Ovary (tissue), 7 donors: ENCODE measurements at regions not wholly inside any gene's neighbourhood (a gene's known extent, or its start where the extent isn't known, plus 50 kb on each side); places are given as distances from the start of the nearest gene placed in this dataset.

Experiments
- DNase-seq, 5 donors: peaks; one replicate each; pipeline ENCODE4 v3.0.0-alpha.2; 2019 to 2020
- H3K27ac ChIP-seq, 2 donors: fragments of 200-600 bp; one replicate each; pipeline versions ENCODE4 v1.5.1 to v1.8.0; 2019 to 2022
- H3K27me3 ChIP-seq: fragments of 200-600 bp; one replicate; pipeline ENCODE4 v1.8.0; 2022
- H3K36me3 ChIP-seq: fragments of 200-600 bp; sonication (generic); one replicate; pipeline ENCODE4 v1.5.1; 2019
- H3K4me1 ChIP-seq: one replicate; pipeline ENCODE4 v1.8.1; 2013; ENCODE audit warnings: mild to moderate bottlenecking, moderate library complexity; ENCODE audit not compliant: insufficient read depth
- H3K4me3 ChIP-seq: fragments of 200-600 bp; sonication (generic); one replicate; pipeline ENCODE4 v1.5.1; 2017
- H3K9me3 ChIP-seq, 2 donors: fragments of 200-600 bp in 1 of 2; sonication (generic) in 1 of 2; one replicate each; pipeline versions ENCODE4 v1.5.1 to v1.8.1; 2013 to 2019; ENCODE audit warnings: mild to moderate bottlenecking in 1 of 2, moderate library complexity in 1 of 2
- CTCF ChIP-seq, 3 donors: fragments of 450-650 bp in 2 of 3; fragments of 200-600 bp in 1 of 3; IDR thresholded peaks; one replicate each; pipeline versions ENCODE4 v1.5.1 to v1.8.0; 2016 to 2022; ENCODE audit warnings: antibody characterized with exemption in 3 of 3, mild to moderate bottlenecking in 1 of 3
- EP300 ChIP-seq: sonication (generic); formaldehyde crosslinking; IDR thresholded peaks from one replicate; pipeline ENCODE4 v1.6.1; 2017; ENCODE audit warnings: antibody characterized with exemption
- POLR2A ChIP-seq: fragments of 450-650 bp; IDR thresholded peaks from one replicate; pipeline ENCODE4 v1.6.1; 2017; ENCODE audit warnings: antibody characterized with exemption, mild to moderate bottlenecking, moderate library complexity
- WGBS, 3 donors: extraction: QIAGEN DNeasy Blood & Tissue Kit in 1 of 3; methylation state at CpG; one replicate each; pipeline versions ENCODE4 v1.1.5 to v1.1.7; 2013 to 2017; 5-methylcytosine and 5-hydroxymethylcytosine counted together
- intact Hi-C, 4 donors: fragments of 100-400 bp; cut with DNase I; formaldehyde crosslinking; loops; one replicate each; pipeline versions ENCODE4 v1.11.0 to v1.15.1; 2022 to 2023
- donor health status: DM: no; HTN: no; CAD: no; lungs with moderate emphysema.
- donor health status: DM: no; HTN: no; CAD: no.
- donor health status: Bipolar disorder and iron deficiency.
- donor health status: DM: no; HTN: no; CAD: no.
- donor health status: DM: yes; HTN: yes; CAD: no.

- Histone ChIP-seq H3K4me1 (no peaks in the 10 kb centered on the region), H3K27me3 (no peaks in the 10 kb centered on the region), H3K36me3 (no peaks in the 10 kb centered on the region), H3K27ac (no peak overlapping the region), H3K9me3 (no peaks in the 10 kb centered on the region), H3K4me3 (no peak overlapping the region)
- TF ChIP-seq CTCF (IDR thresholded peaks at IDR 0.05) (no peak), EP300 (no peak), POLR2A (no peak)
- WGBS, 3 donors = 60 to 62% (median 61%) methylated on average over 18 of the region's 18 CpGs
- DNase-seq = no peak
- intact Hi-C loops = no loop called here
These were observed 135.4 kb downstream of the HMX1 start for GRCh38 chr4:8736090-8736825.

DNA sequence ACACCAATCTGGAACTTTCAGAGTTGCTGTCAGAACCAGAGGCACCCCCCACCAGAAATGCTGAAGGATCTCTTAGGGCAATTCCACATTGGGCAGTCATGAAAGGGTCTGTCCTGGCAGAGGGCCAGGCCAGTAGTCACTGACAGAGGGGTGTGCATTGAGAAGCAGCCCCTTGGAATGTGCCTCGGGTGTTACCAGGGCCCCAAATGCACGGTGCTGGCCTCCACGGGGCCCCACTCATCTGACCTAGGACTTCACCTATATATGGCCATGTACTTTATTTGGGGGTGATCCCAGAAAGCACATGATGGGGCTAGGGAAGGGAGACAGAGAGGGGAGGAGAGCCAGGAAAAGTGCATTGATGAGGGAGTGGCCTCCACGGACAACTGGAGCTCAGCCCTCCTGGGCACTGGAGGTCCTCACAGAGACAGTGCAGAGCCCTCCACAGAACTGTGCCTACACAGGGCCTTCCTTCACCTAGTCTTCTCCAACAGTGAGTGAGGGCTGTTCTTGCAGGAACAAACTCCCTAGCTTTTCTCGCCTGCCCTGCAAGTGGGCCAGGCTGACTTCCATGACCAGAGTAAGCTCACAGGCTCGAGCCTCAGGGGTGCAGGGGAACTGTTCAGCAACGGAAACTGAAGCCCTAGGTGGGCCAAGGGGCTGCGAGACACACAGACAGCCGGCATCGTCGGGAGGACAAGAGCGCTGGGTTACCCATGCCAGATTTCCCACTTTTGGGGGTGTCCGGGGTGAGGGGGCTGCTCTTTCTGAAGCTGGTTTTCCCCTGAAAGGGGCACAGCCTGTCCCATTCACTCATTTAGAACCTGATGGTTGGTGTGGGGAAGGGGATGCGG is 136.2 kb downstream of the HMX1 start:
- WGBS, 3 donors = 74 to 79% (median 76%) methylated on average over 14 of the region's 14 CpGs
- intact Hi-C loops = no loop called here
- no peak for DNase-seq
- no peaks in the 10 kb centered on the region for H3K27me3 ChIP-seq
- no peaks in the 10 kb centered on the region for H3K4me1 ChIP-seq
- TF ChIP-seq CTCF (IDR thresholded peaks at IDR 0.05) (no peak), POLR2A (no peak), EP300 (no peak)
- no peaks in the 10 kb centered on the region for H3K36me3 ChIP-seq
- no peak overlapping the region for H3K4me3 ChIP-seq
- H3K27ac ChIP-seq = no peak overlapping the region
- no peaks in the 10 kb centered on the region for H3K9me3 ChIP-seq

DNA sequence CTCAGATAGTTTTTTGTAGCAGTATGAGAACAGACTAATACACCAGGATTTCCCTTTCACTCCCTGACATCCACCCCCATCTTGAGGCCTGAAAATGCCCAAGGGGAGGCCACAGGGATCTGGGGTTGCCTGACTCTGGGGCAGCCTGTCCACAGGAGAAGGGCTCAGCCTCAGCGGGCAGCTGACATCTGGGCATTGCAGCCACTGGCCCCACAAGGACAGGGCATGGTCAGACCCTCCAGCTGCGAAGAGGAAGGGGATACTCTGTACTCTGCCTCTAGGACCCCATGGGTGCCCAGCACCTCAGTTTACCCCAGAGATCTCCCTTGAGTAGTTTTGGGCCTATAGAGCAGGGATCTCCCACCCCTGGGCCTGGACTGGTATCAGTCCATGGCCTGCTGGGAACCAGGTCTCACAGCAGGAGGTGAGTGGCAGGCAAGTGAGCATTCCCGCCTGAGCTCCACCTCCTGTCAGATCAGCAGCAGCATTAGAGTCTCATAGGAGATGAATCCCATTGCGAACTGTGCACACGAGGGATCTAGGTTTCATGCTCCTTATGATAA is 138.9 kb downstream of the HMX1 start:
- intact Hi-C loops = no loop called here
- WGBS, 3 donors = 84 to 94% (median 90%) methylated on average over 5 of the region's 5 CpGs
- no peaks in the 10 kb centered on the region for H3K4me1 ChIP-seq
- no peak overlapping the region for H3K27ac ChIP-seq
- no peaks in the 10 kb centered on the region for H3K27me3 ChIP-seq
- no peaks in the 10 kb centered on the region for H3K36me3 ChIP-seq
- no peaks in the 10 kb centered on the region for H3K9me3 ChIP-seq
- DNase-seq = no peak
- no peak for TF ChIP-seq EP300
- TF ChIP-seq POLR2A = no peak
- no peak for TF ChIP-seq CTCF (IDR thresholded peaks at IDR 0.05)
- no peak overlapping the region for H3K4me3 ChIP-seq

DNA sequence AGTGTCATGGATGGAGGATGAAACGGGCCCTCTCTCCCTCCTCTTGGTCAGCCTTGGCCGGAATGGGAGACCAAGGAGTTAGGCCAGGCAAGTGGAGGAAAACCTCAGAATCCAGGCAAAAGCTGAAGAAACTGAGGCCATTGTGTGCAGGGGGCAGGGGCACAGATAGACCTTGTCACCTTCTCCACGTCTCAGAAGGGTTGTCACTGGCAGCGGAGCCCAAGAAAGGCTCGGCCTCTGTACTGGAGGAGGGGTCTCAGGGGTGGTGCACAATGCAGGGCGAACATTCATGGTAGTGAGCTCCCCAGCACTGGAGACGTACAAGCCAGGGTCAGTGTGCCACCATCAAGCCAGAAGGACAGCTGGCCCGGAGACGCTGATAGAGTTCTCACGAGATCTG is 139.5 kb downstream of the CPZ start:
- WGBS, 3 donors = 68 to 71% (median 68%) methylated on average over 10 of the region's 10 CpGs
- intact Hi-C loops = no loop called here
- Histone ChIP-seq H3K36me3 (no peaks in the 10 kb centered on the region), H3K27me3 (no peaks in the 10 kb centered on the region), H3K4me3 (no peak overlapping the region), H3K4me1 (no peaks in the 10 kb centered on the region), H3K9me3 (no peaks in the 10 kb centered on the region), H3K27ac (no peak overlapping the region)
- TF ChIP-seq CTCF (IDR thresholded peaks at IDR 0.05) = no peak
- no peak for TF ChIP-seq POLR2A
- TF ChIP-seq EP300 = no peak
- no peak for DNase-seq
